ENCODE measurements at regions not wholly inside any gene's neighbourhood (a gene's known extent, or its start where the extent isn't known, plus 50 kb on each side); places are given as distances from the start of the nearest gene placed in this dataset.

DNA sequence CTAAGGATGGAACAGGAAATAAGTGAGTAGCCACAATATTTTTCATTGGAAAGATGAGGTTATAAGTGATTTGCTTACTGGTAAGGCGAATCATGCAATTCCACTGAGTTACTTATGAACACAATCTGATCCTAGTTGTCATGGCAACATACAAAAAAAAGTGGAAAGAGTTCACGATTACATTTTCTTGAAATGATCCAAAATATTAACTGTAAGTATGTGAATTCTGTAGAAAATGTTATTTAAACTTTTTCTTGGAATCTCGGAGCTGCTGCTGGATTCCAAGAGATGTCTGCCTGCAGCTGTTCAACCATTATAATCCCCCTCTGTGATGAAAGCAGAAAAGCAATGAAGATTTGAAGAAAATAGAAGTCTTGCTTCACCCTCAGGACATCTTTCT, 120.5 kb downstream of the KBTBD8 start:
- Histone ChIP-seq H3K27me3 (replicated peaks in 1 of 7) (peaks cover 0 to 10% (median 0%) of the 10 kb centered on the region in 7 donors), H3K9me3 (peaks cover 0 to 2% (median 0%) of the 10 kb centered on the region in 8 donors), H3K4me1 (no peaks in the 10 kb centered on the region), H3K27ac (no peak overlapping the region), H3K4me3 (no peak overlapping the region), H3K36me3 (no peaks in the 10 kb centered on the region)
- TF ChIP-seq, protein P1, sequence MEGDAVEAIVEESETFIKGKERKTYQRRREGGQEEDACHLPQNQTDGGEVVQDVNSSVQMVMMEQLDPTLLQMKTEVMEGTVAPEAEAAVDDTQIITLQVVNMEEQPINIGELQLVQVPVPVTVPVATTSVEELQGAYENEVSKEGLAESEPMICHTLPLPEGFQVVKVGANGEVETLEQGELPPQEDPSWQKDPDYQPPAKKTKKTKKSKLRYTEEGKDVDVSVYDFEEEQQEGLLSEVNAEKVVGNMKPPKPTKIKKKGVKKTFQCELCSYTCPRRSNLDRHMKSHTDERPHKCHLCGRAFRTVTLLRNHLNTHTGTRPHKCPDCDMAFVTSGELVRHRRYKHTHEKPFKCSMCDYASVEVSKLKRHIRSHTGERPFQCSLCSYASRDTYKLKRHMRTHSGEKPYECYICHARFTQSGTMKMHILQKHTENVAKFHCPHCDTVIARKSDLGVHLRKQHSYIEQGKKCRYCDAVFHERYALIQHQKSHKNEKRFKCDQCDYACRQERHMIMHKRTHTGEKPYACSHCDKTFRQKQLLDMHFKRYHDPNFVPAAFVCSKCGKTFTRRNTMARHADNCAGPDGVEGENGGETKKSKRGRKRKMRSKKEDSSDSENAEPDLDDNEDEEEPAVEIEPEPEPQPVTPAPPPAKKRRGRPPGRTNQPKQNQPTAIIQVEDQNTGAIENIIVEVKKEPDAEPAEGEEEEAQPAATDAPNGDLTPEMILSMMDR (IDR thresholded peaks at IDR 0.05 in 8 of 11, conservative IDR thresholded peaks at IDR 0.05 in 3 of 11), result no peak
- no peak for DNase-seq
- WGBS, 5 donors, result 73 to 80% (median 75%) methylated on average over 3 of the region's 3 CpGs
- intact Hi-C loops (cut with DNase I; ENCODE audit: low total_unique reads), result loop anchor here (10.0 kb wide), 1 partner anchor 144 kb away; no protein-coding TSS in a partner anchor

DNA sequence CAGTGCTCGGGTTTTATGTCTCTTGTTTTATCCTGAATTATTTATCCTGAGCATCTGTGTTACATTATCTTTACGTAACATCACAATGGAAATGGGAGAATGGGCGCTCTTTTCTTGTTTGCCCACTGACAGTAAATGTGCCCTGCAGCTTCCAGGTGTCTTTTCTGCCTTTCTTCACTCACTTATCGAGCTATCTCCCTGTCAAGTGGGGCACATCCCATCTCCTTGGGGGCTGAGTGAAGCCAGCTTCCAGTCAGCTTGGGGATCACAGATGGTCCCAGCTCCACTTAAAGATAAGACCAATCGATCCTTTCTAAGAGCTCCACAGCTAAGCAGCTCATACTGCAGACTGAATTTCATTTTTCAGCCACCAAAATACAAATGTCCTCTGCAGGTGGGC, 125.8 kb downstream of the KBTBD8 start:
- WGBS, 5 donors, result 76 to 88% (median 82%) methylated on average over 5 of the region's 5 CpGs
- DNase-seq, result no peak
- Histone ChIP-seq H3K27me3 (replicated peaks in 1 of 7) (no peaks in the 10 kb centered on the region), H3K4me1 (no peaks in the 10 kb centered on the region), H3K27ac (no peak overlapping the region), H3K36me3 (no peaks in the 10 kb centered on the region), H3K4me3 (no peak overlapping the region), H3K9me3 (peaks cover 0 to 27% (median 15%) of the 10 kb centered on the region in 8 donors)
- intact Hi-C loops (cut with DNase I; ENCODE audit: low total_unique reads), result no loop called here
- TF ChIP-seq POLR2AphosphoS5 (IDR thresholded peaks at IDR 0.05) (no peak), POLR2A (IDR thresholded peaks at IDR 0.05) (no peak)
- TF ChIP-seq, protein P1 (IDR thresholded peaks at IDR 0.05 in 8 of 11, conservative IDR thresholded peaks at IDR 0.05 in 3 of 11), result no peak

DNA sequence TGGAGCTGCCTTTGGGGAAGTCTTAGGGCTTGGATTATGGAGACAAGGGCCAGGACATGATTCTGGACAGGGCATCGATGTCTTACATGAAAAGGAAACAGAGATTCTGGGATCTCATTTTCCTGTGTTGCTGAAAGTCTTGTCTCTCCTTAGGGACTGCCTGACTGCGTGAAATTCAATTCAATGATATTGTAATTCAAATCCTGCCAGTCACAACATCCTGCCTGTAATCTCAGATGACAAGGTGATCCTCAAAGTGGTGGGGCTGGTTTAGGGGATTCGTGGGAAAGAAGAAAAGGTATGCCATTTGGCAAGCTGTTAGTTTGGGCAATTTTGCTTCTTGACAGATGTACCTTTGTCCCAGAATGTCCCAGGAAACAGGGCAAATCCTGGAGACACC, 129.1 kb downstream of the KBTBD8 start:
- TF ChIP-seq, protein P1 (IDR thresholded peaks at IDR 0.05 in 8 of 11, conservative IDR thresholded peaks at IDR 0.05 in 3 of 11), result no peak
- TF ChIP-seq POLR2AphosphoS5 (IDR thresholded peaks at IDR 0.05) (no peak), POLR2A (IDR thresholded peaks at IDR 0.05) (no peak)
- no peak overlapping the region for H3K4me3 ChIP-seq
- no peak for DNase-seq
- no peaks in the 10 kb centered on the region for H3K4me1 ChIP-seq
- H3K27ac ChIP-seq, result no peak overlapping the region
- intact Hi-C loops (cut with DNase I; ENCODE audit: low total_unique reads), result no loop called here
- no peaks in the 10 kb centered on the region for H3K36me3 ChIP-seq
- 48 to 62% (median 57%) methylated on average over 3 of the region's 3 CpGs for WGBS, 5 donors
- H3K27me3 ChIP-seq (replicated peaks in 1 of 7), result no peaks in the 10 kb centered on the region
- peaks cover 0 to 27% (median 15%) of the 10 kb centered on the region in 8 donors for H3K9me3 ChIP-seq

DNA sequence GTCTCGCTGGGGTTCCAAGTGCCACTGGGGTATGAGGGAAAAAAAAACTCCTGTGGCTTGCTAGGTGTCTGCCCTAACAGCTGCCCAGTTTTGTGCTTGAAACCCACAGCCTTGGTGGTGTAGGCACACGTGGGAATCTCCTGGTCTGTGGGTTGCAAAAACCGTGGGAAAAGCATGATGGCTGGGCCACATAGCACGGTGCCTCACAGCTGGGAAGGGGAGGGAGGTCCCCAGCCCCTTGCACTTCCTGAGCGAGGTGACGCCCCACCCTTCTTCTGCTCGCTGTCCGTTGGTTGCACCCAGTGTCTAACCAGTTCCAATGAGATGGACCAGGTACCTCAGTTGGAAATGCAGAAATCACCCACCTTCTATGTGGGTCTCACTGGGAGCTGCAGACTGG, 144.3 kb downstream of the KBTBD8 start:
- no peak for DNase-seq
- WGBS, 5 donors, result 76 to 87% (median 79%) methylated on average over 8 of the region's 8 CpGs
- Histone ChIP-seq H3K36me3 (no peaks in the 10 kb centered on the region), H3K4me3 (no peak overlapping the region), H3K27me3 (replicated peaks in 1 of 7) (peaks cover 0 to 4% (median 0%) of the 10 kb centered on the region in 7 donors), H3K9me3 (peaks cover 0 to 42% (median 22%) of the 10 kb centered on the region in 8 donors), H3K27ac (no peak overlapping the region), H3K4me1 (no peaks in the 10 kb centered on the region)
- TF ChIP-seq POLR2A (IDR thresholded peaks at IDR 0.05) (no peak), POLR2AphosphoS5 (IDR thresholded peaks at IDR 0.05) (no peak)
- TF ChIP-seq, protein P1 (IDR thresholded peaks at IDR 0.05 in 8 of 11, conservative IDR thresholded peaks at IDR 0.05 in 3 of 11), result no peak
- intact Hi-C loops (cut with DNase I; ENCODE audit: low total_unique reads), result no loop called here
